ENCODE measurements at regions not wholly inside any gene's neighbourhood (a gene's known extent, or its start where the extent isn't known, plus 50 kb on each side); places are given as distances from the start of the nearest gene placed in this dataset.

- H3K9me3 Mint-ChIP-seq, result no peaks in the 10 kb centered on the region
- no peak for ATAC-seq
- no peak overlapping the region for H3K27ac ChIP-seq (ENCODE audit: low read depth)
Measured at GRCh38 chr18:49648811-49649210, 87.0 kb downstream of the LIPG start.

More at GRCh38 chr18:49648811-49649210, 87.0 kb downstream of the LIPG start:
- Histone ChIP-seq H3K9me2 (ENCODE audit: insufficient read depth) (no peaks in the 10 kb centered on the region), H3K27me3 (ENCODE audit: insufficient read depth) (no peaks in the 10 kb centered on the region), H3K4me2 (no peak overlapping the region), H2AFZ (no peak overlapping the region), H3K4me3 (no peak overlapping the region), H4K20me1 (replicated peaks; ENCODE audit: insufficient read depth) (no peaks in the 10 kb centered on the region), H3K79me2 (replicated peaks; ENCODE audit: insufficient read depth) (no peaks in the 10 kb centered on the region), H3K36me3 (ENCODE audit: insufficient read depth) (no peaks in the 10 kb centered on the region), H3F3A (replicated peaks; ENCODE audit: low read depth) (no peaks in the 10 kb centered on the region), H3K4me1 (ENCODE audit: insufficient read depth) (peaks cover 6% of the 10 kb centered on the region)
- Mint-ChIP-seq H3K4me1 (peaks cover 15% of the 10 kb centered on the region), H3K27ac (no peak overlapping the region), H3K4me3 (no peak overlapping the region), H3K27me3 (ENCODE audit: insufficient read depth, low read depth, poor library complexity) (no peaks in the 10 kb centered on the region), H3K36me3 (ENCODE audit: low read depth) (no peaks in the 10 kb centered on the region)
- DNase-seq (ENCODE audit: low spot score), result no peak
- TF ChIP-seq ETS1 (IDR thresholded peaks at IDR 0.05) (no peak), CTCF (conservative IDR thresholded peaks at IDR 0.05; ENCODE audit: low read depth in 2 of 2) (peak in 1 of 2 experiments; percentile 35; a peak in 2 of 4 replicates), ZNF114 (CRISPR knock-in tag; IDR thresholded peaks at IDR 0.05) (no peak)

Data from GM23338 (cell line).